LNCaP clone FGC (cell line): ENCODE measurements at regions not wholly inside any gene's neighbourhood (a gene's known extent, or its start where the extent isn't known, plus 50 kb on each side); places are given as distances from the start of the nearest gene placed in this dataset.

Source experiments
- DNase-seq: peaks from one replicate; pipeline ENCODE4 v3.0.0-alpha.2; 2011; ENCODE audit warnings: low read depth
- H3K4me3 ChIP-seq: 2 replicates; pipeline ENCODE4 v1.5.1; 2011; ENCODE audit warnings: mild to moderate bottlenecking, low read depth, low read length, control low read depth
- CTCF ChIP-seq: IDR thresholded peaks from 2 replicates; pipeline ENCODE4 v1.5.1; 2012; ENCODE audit warnings: mild to moderate bottlenecking; ENCODE audit not compliant: control insufficient read depth, insufficient read depth; ENCODE audit errors: extremely low read depth

- no peak for TF ChIP-seq CTCF
- no peak for DNase-seq
- no peak overlapping the region for H3K4me3 ChIP-seq
Measured at GRCh38 chr5:128671943-128672342, 133.9 kb upstream of the FBN2 start.

- DNase-seq = no peak
- no peak for TF ChIP-seq CTCF
- H3K4me3 ChIP-seq = no peak overlapping the region
Measured at GRCh38 chr5:128673000-128673399, 135.0 kb upstream of the FBN2 start.

GRCh38 chr5:128673411-128673957 lies 135.4 kb upstream of the FBN2 start:
- TF ChIP-seq CTCF = no peak
- H3K4me3 ChIP-seq = no peak overlapping the region
- no peak for DNase-seq

GRCh38 chr5:128673970-128674369 lies 135.9 kb upstream of the FBN2 start:
- no peak for TF ChIP-seq CTCF
- no peak overlapping the region for H3K4me3 ChIP-seq
- DNase-seq = no peak

GRCh38 chr5:128674837-128675446 lies 136.9 kb upstream of the FBN2 start:
- H3K4me3 ChIP-seq = no peak overlapping the region
- peak; percentile 6 for DNase-seq
- peak; percentile 77 for TF ChIP-seq CTCF

GRCh38 chr5:128681096-128681495 lies 143.1 kb upstream of the FBN2 start:
- no peak for DNase-seq
- TF ChIP-seq CTCF = no peak
- H3K4me3 ChIP-seq = no peak overlapping the region
